IMR-90 (cell line): ENCODE measurements at regions not wholly inside any gene's neighbourhood (a gene's known extent, or its start where the extent isn't known, plus 50 kb on each side); places are given as distances from the start of the nearest gene placed in this dataset.

Experiments
- ATAC-seq: fragments of 200-7000 bp; cut with Tn5 transposase; 2 replicates; pipeline ENCODE4 v1.9.1; 2020; ENCODE audit warnings: low read depth, mild to moderate bottlenecking, moderate library complexity
- BruUV-seq: library from RNA; stranded (reverse); fragments of 400-500 nt; replicated peaks from 2 replicates; lab custom pipeline; 2021; lab: Mats Ljungman, UMichigan
- CTCF ChIA-PET: fragments of 300-600 bp; formaldehyde crosslinking; extraction: SDS; loops from one replicate; lab custom pipeline; 2021; ENCODE audit warnings: antibody characterized with exemption; lab: Yijun Ruan, JAX
- POLR2A ChIA-PET: fragments of 300-600 bp; sonication (Branson Sonifier 250); formaldehyde crosslinking; loops from one replicate; lab custom pipeline; 2022; ENCODE audit warnings: antibody characterized with exemption; ENCODE audit not compliant: unreplicated experiment; lab: Charles Lee
- DNase-seq: peaks from one replicate; pipeline ENCODE4 v3.0.0; 2013
- H2AFZ ChIP-seq: replicated peaks from 2 replicates; pipeline ENCODE3; 2013; ENCODE audit warnings: low read length, mild to moderate bottlenecking; ENCODE audit not compliant: poor library complexity
- H2AK5ac ChIP-seq: 2 replicates; pipeline ENCODE4 v1.6.1; 2013; ENCODE audit warnings: low read depth, low read length, inconsistent platforms
- H2AK9ac ChIP-seq: replicated peaks from 2 replicates; pipeline ENCODE3; 2013; ENCODE audit warnings: mild to moderate bottlenecking, low read depth, low read length, moderate library complexity; ENCODE audit not compliant: poor library complexity
- H2BK120ac ChIP-seq: 2 replicates; pipeline ENCODE4 v1.6.1; 2013; ENCODE audit warnings: low read depth, low read length, inconsistent platforms
- H2BK15ac ChIP-seq: 3 replicates; pipeline ENCODE4 v1.6.1; 2013; ENCODE audit warnings: low read depth, low read length, inconsistent platforms
- H2BK20ac ChIP-seq: 2 replicates; pipeline ENCODE4 v1.6.1; 2013; ENCODE audit warnings: low read depth, mild to moderate bottlenecking, inconsistent platforms, low read length, moderate library complexity
- H2BK5ac ChIP-seq: 2 replicates; pipeline ENCODE4 v1.6.1; 2013; ENCODE audit warnings: mild to moderate bottlenecking, low read depth, low read length, inconsistent platforms; ENCODE audit not compliant: poor library complexity, severe bottlenecking
- H3K14ac ChIP-seq: replicated peaks from 2 replicates; pipeline ENCODE4 v1.6.1; 2013; ENCODE audit warnings: low read depth, low read length, inconsistent platforms
- H3K18ac ChIP-seq: 2 replicates; pipeline ENCODE4 v1.6.1; 2013; ENCODE audit warnings: low read depth, low read length, control low read depth
- H3K23ac ChIP-seq: 2 replicates; pipeline ENCODE4 v1.6.1; 2013; ENCODE audit warnings: low read depth, low read length, inconsistent platforms
- H3K27ac ChIP-seq: 2 replicates; pipeline ENCODE4 v1.5.1; 2013; ENCODE audit warnings: mild to moderate bottlenecking, control low read depth, low read length; ENCODE audit not compliant: insufficient read depth
- H3K27me3 ChIP-seq: 2 replicates; pipeline ENCODE4 v1.6.1; 2013; ENCODE audit warnings: low read length; ENCODE audit not compliant: control insufficient read depth, insufficient read depth
- H3K36me3 ChIP-seq: 2 replicates; pipeline ENCODE4 v1.6.1; 2013; ENCODE audit warnings: low read length, mixed read lengths; ENCODE audit not compliant: control insufficient read depth, insufficient read depth
- H3K4ac ChIP-seq: 2 replicates; pipeline ENCODE4 v1.6.1; 2013; ENCODE audit warnings: low read depth, low read length, inconsistent platforms
- H3K4me1 ChIP-seq: 2 replicates; pipeline ENCODE4 v1.6.1; 2013; ENCODE audit warnings: low read length, mixed read lengths; ENCODE audit not compliant: control insufficient read depth, insufficient read depth
- H3K4me2 ChIP-seq: 2 replicates; pipeline ENCODE4 v1.6.1; 2013; ENCODE audit warnings: low read depth, mild to moderate bottlenecking, control low read depth, low read length, moderate library complexity
- H3K4me3 ChIP-seq: 2 replicates; pipeline ENCODE4 v1.5.1; 2013; ENCODE audit warnings: low read depth, mild to moderate bottlenecking, control low read depth, low read length, moderate library complexity; ENCODE audit not compliant: insufficient read depth
- H3K56ac ChIP-seq: 2 replicates; pipeline ENCODE4 v1.6.1; 2013; ENCODE audit warnings: low read length, inconsistent platforms; ENCODE audit not compliant: insufficient read depth; ENCODE audit errors: extremely low read depth
- H3K79me1 ChIP-seq, 2 experiments: 2 replicates each; pipeline ENCODE4 v1.6.1; 2013; ENCODE audit warnings: low read length in 2 of 2, inconsistent platforms in 1 of 2, low read depth in 1 of 2
- H3K9ac ChIP-seq: 2 replicates; pipeline ENCODE4 v1.6.1; 2013; ENCODE audit warnings: low read depth, low read length, control low read depth
- H3K9me1 ChIP-seq: 2 replicates; pipeline ENCODE4 v1.6.1; 2013; ENCODE audit warnings: low read length, inconsistent platforms; ENCODE audit not compliant: insufficient read depth
- H3K9me3 ChIP-seq: 2 replicates; pipeline ENCODE4 v1.6.1; 2013; ENCODE audit warnings: low read length; ENCODE audit not compliant: control insufficient read depth, insufficient read depth
- H4K20me1 ChIP-seq: 2 replicates; pipeline ENCODE4 v1.6.1; 2013; ENCODE audit warnings: low read length, inconsistent platforms; ENCODE audit not compliant: insufficient read depth
- H4K5ac ChIP-seq: 2 replicates; pipeline ENCODE4 v1.6.1; 2013; ENCODE audit warnings: mild to moderate bottlenecking, low read depth, low read length, control low read depth
- H4K8ac ChIP-seq, 2 experiments: 2 replicates each; pipeline ENCODE4 v1.6.1; 2013; ENCODE audit warnings: low read depth in 2 of 2, low read length in 2 of 2, control low read depth in 1 of 2, inconsistent platforms in 1 of 2
- H4K91ac ChIP-seq: 2 replicates; pipeline ENCODE4 v1.6.1; 2013; ENCODE audit warnings: low read depth, low read length, inconsistent platforms; ENCODE audit not compliant: insufficient read depth
- BHLHE40 ChIP-seq: fragments of 150-350 bp; IDR thresholded peaks from 2 replicates; pipeline ENCODE4 v1.6.1; 2016; ENCODE audit warnings: mild to moderate bottlenecking, low read depth, low read length
- CEBPB ChIP-seq: IDR thresholded peaks from 2 replicates; pipeline ENCODE4 v1.6.1; 2012; ENCODE audit warnings: low read depth, low read length, improper control_type of control experiment
- CHD1 ChIP-seq: IDR thresholded peaks from 2 replicates; pipeline ENCODE4 v1.6.1; 2012; ENCODE audit warnings: low read depth, low read length, improper control_type of control experiment
- CTCF ChIP-seq: conservative IDR thresholded peaks from 2 replicates; pipeline ENCODE4 v1.5.1; 2012; ENCODE audit warnings: mild to moderate bottlenecking, low read depth, low read length, improper control_type of control experiment
- ELK1 ChIP-seq: fragments of 150-350 bp; IDR thresholded peaks from 2 replicates; pipeline ENCODE4 v1.6.1; 2016; ENCODE audit warnings: low read depth, mild to moderate bottlenecking, low read length, moderate library complexity, borderline replicate concordance
- FOS ChIP-seq: fragments of 150-350 bp; IDR thresholded peaks from 2 replicates; pipeline ENCODE4 v1.6.1; 2016; ENCODE audit warnings: low read depth, low read length
- MAFK ChIP-seq: IDR thresholded peaks from 2 replicates; pipeline ENCODE4 v1.6.1; 2012; ENCODE audit warnings: low read depth, low read length, improper control_type of control experiment
- MAZ ChIP-seq: IDR thresholded peaks from 2 replicates; pipeline ENCODE4 v1.6.1; 2012; ENCODE audit warnings: low read depth, mild to moderate bottlenecking, low read length, improper control_type of control experiment, moderate library complexity, borderline replicate concordance
- MXI1 ChIP-seq: IDR thresholded peaks from 2 replicates; pipeline ENCODE4 v1.6.1; 2012; ENCODE audit warnings: low read depth, mild to moderate bottlenecking, low read length, moderate library complexity, borderline replicate concordance
- NFE2L2 ChIP-seq: fragments of 150-350 bp; IDR thresholded peaks from 2 replicates; pipeline ENCODE4 v1.6.1; 2016; ENCODE audit warnings: low read depth, mild to moderate bottlenecking, low read length
- POLR2A ChIP-seq: IDR thresholded peaks from 2 replicates; pipeline ENCODE4 v1.6.1; 2012; ENCODE audit warnings: mild to moderate bottlenecking, low read depth, low read length
- RAD21 ChIP-seq: IDR thresholded peaks from 2 replicates; pipeline ENCODE4 v1.6.1; 2012; ENCODE audit warnings: low read length, improper control_type of control experiment
- RCOR1 ChIP-seq: IDR thresholded peaks from 2 replicates; pipeline ENCODE4 v1.6.1; 2012; ENCODE audit warnings: mild to moderate bottlenecking, low read length, improper control_type of control experiment; ENCODE audit not compliant: insufficient replicate concordance
- RFX5 ChIP-seq: IDR thresholded peaks from 2 replicates; pipeline ENCODE4 v1.8.0; 2012; ENCODE audit warnings: low read depth, mild to moderate bottlenecking, low read length, moderate library complexity
- WGBS, 2 experiments: methylation state at CpG; one replicate each; pipeline versions ENCODE4 v1.1.5 to v1.1.7; 2013; ENCODE audit warnings: missing lambda C conversion rate in 2 of 2; ENCODE audit not compliant: insufficient read length in 1 of 2; ENCODE audit errors: extremely low coverage in 2 of 2; 5-methylcytosine and 5-hydroxymethylcytosine counted together
- dilution Hi-C: fragments of 300-500 bp; cut with HindIII; formaldehyde crosslinking; loops from one replicate; pipeline ENCODE4 v1.14.3; 2018; ENCODE audit warnings: low sequenced_read_pairs; ENCODE audit not compliant: unreplicated experiment
- in situ Hi-C: fragments of 300-500 bp; cut with MboI; formaldehyde crosslinking; loops from 3 replicates; pipeline ENCODE4 v1.14.3; 2019; ENCODE audit warnings: low sequenced_read_pairs, inconsistent platforms, mixed read lengths
- intact Hi-C: fragments of 100-400 bp; cut with micrococcal nuclease; formaldehyde crosslinking; loops from 2 replicates; pipeline ENCODE4 v1.10.0; 2022

- H3K4me1 ChIP-seq: peaks cover 6% of the 10 kb centered on the region; the same call in 1 of the 2 replicates
- peak overlapping the region; percentile 25; the same call in 1 of the 2 replicates for H2BK120ac ChIP-seq
- ChIA-PET POLR2A (no interaction called here), CTCF (no interaction called here)
- no peak overlapping the region for H3K4me3 ChIP-seq
- no peak for ATAC-seq
- in situ Hi-C loops (no loop called here), intact Hi-C loops (no loop called here), dilution Hi-C loops (no loop called here)
- H4K20me1 ChIP-seq: no peaks in the 10 kb centered on the region
- peak overlapping the region; percentile 9; the same call in 1 of the 2 replicates for H2BK20ac ChIP-seq
- H4K91ac ChIP-seq: no peak overlapping the region
- H3K4me2 ChIP-seq: no peak overlapping the region; the same call in 1 of the 2 replicates
- no peak overlapping the region for H2AK9ac ChIP-seq
- peak overlapping the region; percentile 36; the same call in 1 of the 3 replicates for H2BK15ac ChIP-seq
- TF ChIP-seq RAD21 (no peak), CTCF (no peak), MXI1 (no peak), MAFK (no peak), RCOR1 (no peak), CEBPB (no peak), RFX5 (no peak), ELK1 (no peak), MAZ (no peak), FOS (no peak), CHD1 (no peak), POLR2A (no peak), BHLHE40 (no peak), NFE2L2 (no peak)
- peak overlapping the region; percentile 27; the same call in 1 of the 2 replicates for H4K5ac ChIP-seq
- no peak overlapping the region for H3K23ac ChIP-seq
- peak overlapping the region; percentile 19; the same call in 1 of the 2 replicates for H3K14ac ChIP-seq
- no peak overlapping the region for H4K8ac ChIP-seq
- peak overlapping the region; percentile 8; the same call in 1 of the 2 replicates for H3K4ac ChIP-seq
- peak overlapping the region; percentile 54; the same call in 1 of the 2 replicates for H3K18ac ChIP-seq
- no peak overlapping the region for H2AFZ ChIP-seq
- no CpG with 5 or more reads among the region's 3 CpGs for WGBS, 2 experiments
- no peak overlapping the region for H2BK5ac ChIP-seq
- H2AK5ac ChIP-seq: no peak overlapping the region
- H3K9ac ChIP-seq: no peak overlapping the region
- DNase-seq: no peak
- no peaks in the 10 kb centered on the region for H3K9me3 ChIP-seq
- peak overlapping the region; percentile 33; the same call in 1 of the 2 replicates for H3K27ac ChIP-seq
- H3K9me1 ChIP-seq: no peaks in the 10 kb centered on the region; the same call in 1 of the 2 replicates
- H3K36me3 ChIP-seq: no peaks in the 10 kb centered on the region
- BruUV-seq: no TSS peak
- no peaks in the 10 kb centered on the region for H3K79me1 ChIP-seq
- peaks cover 4% of the 10 kb centered on the region for H3K27me3 ChIP-seq
- no peak overlapping the region for H3K56ac ChIP-seq
Measured at GRCh38 chr4:26206999-26207398, 113.8 kb upstream of the RBPJ start.
